K562 (cell line): ENCODE measurements at regions not wholly inside any gene's neighbourhood (a gene's known extent, or its start where the extent isn't known, plus 50 kb on each side); places are given as distances from the start of the nearest gene placed in this dataset.
A peak's percentile ranks its signal among the peaks of the same experiment; 100 is the strongest.
"Not testable (repeated sequence)": the region's sequence is repeated elsewhere in the genome, so short reads cannot be mapped to it uniquely, and the experiment has no call there.

Source experiments
- ATAC-seq: fragments of 200-7000 bp; cut with Tn5 transposase; 3 replicates; pipeline ENCODE4 v1.9.1; 2020; ENCODE audit warnings: moderate library complexity
- BruUV-seq: library from RNA; stranded (reverse); fragments of 400-500 nt; replicated peaks from 2 replicates; lab custom pipeline; 2021; lab: Mats Ljungman, UMichigan
- CTCF ChIA-PET: fragments of 300-600 bp; formaldehyde crosslinking; extraction: SDS; loops from one replicate; lab custom pipeline; 2021; ENCODE audit warnings: low intra/inter-chr PET ratio; lab: Yijun Ruan, JAX
- POLR2A ChIA-PET: fragments of 300-600, 350-650 bp; sonication (Branson Sonifier 250); formaldehyde crosslinking; extraction: SDS; loops from one replicate; lab custom pipeline; 2021; ENCODE audit warnings: antibody characterized with exemption, inconsistent platforms; lab: Yijun Ruan, JAX
- DNase-seq, 4 experiments: peaks; one replicate each; pipeline versions ENCODE4 v3.0.0 to v3.0.0-alpha.2; 2011 to 2018; ENCODE audit warnings: low spot score in 3 of 4, mixed read lengths in 3 of 4; ENCODE audit errors: extremely low read depth in 1 of 4
- FAIRE-seq: peaks from 2 replicates; lab custom pipeline; 2011; peaks lifted over from hg19 to GRCh38; lab: Jason Lieb, UNC
- H2AFZ ChIP-seq: 2 replicates; pipeline ENCODE4 v1.6.0; 2011; ENCODE audit warnings: low read depth, low read length, control low read depth, inconsistent platforms
- H3K27ac ChIP-seq: fragments of 200-600 bp; 3 replicates; pipeline ENCODE4 v1.8.0; 2011; ENCODE audit warnings: low read depth, mild to moderate bottlenecking, control low read depth, inconsistent platforms, low read length, moderate library complexity, mixed read lengths; ENCODE audit errors: extremely low read depth
- H3K27me3 ChIP-seq, 2 experiments: fragments of 300-600 bp in 1 of 2; 2 replicates in 1 of 2; 3 replicates in 1 of 2; pipeline versions ENCODE4 v1.6.0 to v1.8.0; 2011; ENCODE audit warnings: inconsistent platforms in 2 of 2, low read length in 2 of 2, mild to moderate bottlenecking in 1 of 2, mixed read lengths in 1 of 2, moderate library complexity in 1 of 2; ENCODE audit not compliant: control insufficient read depth in 2 of 2, insufficient read depth in 2 of 2
- H3K36me3 ChIP-seq: fragments of 300-600 bp; 3 replicates; pipeline ENCODE4 v1.8.0; 2011; ENCODE audit warnings: mild to moderate bottlenecking, low read length, inconsistent platforms; ENCODE audit not compliant: control insufficient read depth, insufficient read depth
- H3K4me1 ChIP-seq, 2 experiments: fragments of 200-600 bp in 1 of 2; replicated peaks in 1 of 2; 2 replicates in 1 of 2; 3 replicates in 1 of 2; pipeline versions ENCODE4 v1.5.1 to v1.8.0; 2011; ENCODE audit warnings: inconsistent platforms in 2 of 2, low read length in 2 of 2, mild to moderate bottlenecking in 1 of 2, mixed read lengths in 1 of 2, moderate library complexity in 1 of 2; ENCODE audit not compliant: control insufficient read depth in 2 of 2, insufficient read depth in 2 of 2
- H3K4me2 ChIP-seq: 2 replicates; pipeline ENCODE4 v1.6.1; 2011; ENCODE audit warnings: low read length, control low read depth, inconsistent platforms, mixed read lengths; ENCODE audit not compliant: insufficient read depth
- H3K4me3 ChIP-seq: fragments of 200-600 bp; sonication (generic), shearing (Covaris generic); 2 replicates; pipeline ENCODE4 v1.5.1; 2016; ENCODE audit warnings: control low read depth, inconsistent platforms
- H3K79me2 ChIP-seq: fragments of 200-600 bp; 3 replicates; pipeline ENCODE4 v1.8.0; 2011; ENCODE audit warnings: low read length, inconsistent platforms; ENCODE audit not compliant: control insufficient read depth, insufficient read depth
- H3K9ac ChIP-seq, 2 experiments: 2 replicates each; pipeline versions ENCODE4 v1.6.0 to v1.6.1; 2011; ENCODE audit warnings: low read depth in 2 of 2, low read length in 2 of 2, control low read depth in 1 of 2, inconsistent platforms in 1 of 2, mild to moderate bottlenecking in 1 of 2, mixed read lengths in 1 of 2; ENCODE audit not compliant: insufficient read depth in 1 of 2
- H3K9me1 ChIP-seq: one replicate; pipeline ENCODE4 v1.6.0; 2011; ENCODE audit warnings: inconsistent platforms, mild to moderate bottlenecking, low read length, moderate library complexity; ENCODE audit not compliant: control insufficient read depth, insufficient read depth
- H3K9me3 ChIP-seq: replicated peaks from 2 replicates; pipeline ENCODE4 v1.5.1; 2011; ENCODE audit warnings: low read depth, low read length, inconsistent platforms; ENCODE audit not compliant: control insufficient read depth, insufficient read depth
- H4K20me1 ChIP-seq: replicated peaks from 2 replicates; pipeline ENCODE4 v1.6.1; 2011; ENCODE audit warnings: low read length, inconsistent platforms, mixed read lengths; ENCODE audit not compliant: control insufficient read depth, insufficient read depth
- FOXA1 ChIP-seq: fragments of 450-650 bp; IDR thresholded peaks from 2 replicates; pipeline ENCODE4 v1.6.1; 2016; ENCODE audit warnings: mild to moderate bottlenecking, borderline replicate concordance
- GATAD2B ChIP-seq: fragments of 450-650 bp; IDR thresholded peaks from 2 replicates; pipeline ENCODE4 v1.6.1; 2017; ENCODE audit warnings: mild to moderate bottlenecking, borderline replicate concordance
- HIVEP1 ChIP-seq: fragments of 250-450 bp; sonication (Bioruptor Pico); IDR thresholded peaks from 2 replicates; pipeline ENCODE4 v1.4.0; 2020; ENCODE audit warnings: mild to moderate bottlenecking
- HNRNPLL ChIP-seq: fragments of 200-400 bp; formaldehyde crosslinking; IDR thresholded peaks from 2 replicates; pipeline ENCODE4 v1.6.1; 2017; ENCODE audit warnings: low read length, low read depth, mild to moderate bottlenecking; ENCODE audit not compliant: poor library complexity, severe bottlenecking
- MTA3 ChIP-seq: fragments of 450-650 bp; formaldehyde crosslinking; IDR thresholded peaks from 2 replicates; pipeline ENCODE4 v1.6.1; 2017; ENCODE audit warnings: mild to moderate bottlenecking, borderline replicate concordance
- PHF8 ChIP-seq: fragments of 200-600 bp; sonication (generic); IDR thresholded peaks from 2 replicates; pipeline ENCODE4 v1.6.1; 2012; ENCODE audit warnings: mixed run types, mild to moderate bottlenecking, inconsistent platforms, low read length, moderate library complexity, borderline replicate concordance
- PHTF2 ChIP-seq: fragments of 250-450 bp; sonication (Bioruptor Pico); IDR thresholded peaks from 2 replicates; pipeline ENCODE4 v1.5.0; 2021; ENCODE audit warnings: mild to moderate bottlenecking
- POLR2B ChIP-seq: fragments of 450-650 bp; IDR thresholded peaks from 2 replicates; pipeline ENCODE4 v1.6.1; 2018; ENCODE audit warnings: low read depth; ENCODE audit not compliant: partially characterized antibody
- RAD51 ChIP-seq: fragments of 450-650 bp; IDR thresholded peaks from 2 replicates; pipeline ENCODE4 v1.7.1; 2016; ENCODE audit warnings: low read depth, mild to moderate bottlenecking, borderline replicate concordance
- USF1 ChIP-seq: sonication (generic); formaldehyde crosslinking; IDR thresholded peaks from 2 replicates; pipeline ENCODE4 v1.9.0; 2022; ENCODE audit warnings: mild to moderate bottlenecking, missing genetic modification reagents
- WGBS: fragments of 100-300 bp; shearing (Covaris generic); methylation state at CpG from one replicate; pipeline ENCODE4 v1.1.6; 2016; ENCODE audit warnings: low coverage, mixed read lengths; ENCODE audit not compliant: insufficient coverage; ENCODE audit errors: missing lambda C conversion rate; 5-methylcytosine and 5-hydroxymethylcytosine counted together
- in situ Hi-C: fragments of 300-500 bp; cut with MboI; formaldehyde crosslinking; loops from 4 replicates; pipeline ENCODE4 v1.15.0; 2018; ENCODE audit warnings: inconsistent platforms, mixed read lengths
- intact Hi-C: fragments of 100-400 bp; cut with micrococcal nuclease; formaldehyde crosslinking; loops from 2 replicates; pipeline ENCODE4 v1.14.2; 2022
- TF ChIP-seq, protein P1 (sequence below): sonication (generic); formaldehyde crosslinking; IDR thresholded peaks from 2 replicates; pipeline ENCODE4 v1.5.0; 2020; ENCODE audit warnings: missing genetic modification reagents

- Histone ChIP-seq H3K27me3 (peaks cover 3 to 19% of the 10 kb centered on the region in 2 experiments; a peak in 3 of 5 replicates), H3K9ac (no peak overlapping the region), H2AFZ (no peak overlapping the region), H4K20me1 (no peaks in the 10 kb centered on the region), H3K9me3 (no peaks in the 10 kb centered on the region), H3K4me2 (no peak overlapping the region), H3K9me1 (no peaks in the 10 kb centered on the region), H3K79me2 (no peaks in the 10 kb centered on the region), H3K4me3 (no peak overlapping the region), H3K36me3 (no peaks in the 10 kb centered on the region), H3K4me1 (no peaks in the 10 kb centered on the region), H3K27ac (no peak overlapping the region)
- ATAC-seq (no peak), FAIRE-seq (no peak), DNase-seq (no peak)
- CTCF ChIA-PET, result no interaction called here
- 2% methylated on average over 10 of the region's 25 CpGs for WGBS
- intact Hi-C loops (no loop called here), in situ Hi-C loops (no loop called here)
- no TSS peak for BruUV-seq
- POLR2A ChIA-PET, result no interaction called here
- TF ChIP-seq RAD51 (peak; percentile 70), PHF8 (no peak), GATAD2B (no peak), MTA3 (no peak), POLR2B (no peak), HNRNPLL (no peak), PHTF2 (CRISPR knock-in tag) (no peak), FOXA1 (no peak), USF1 (CRISPR knock-in tag) (peak; percentile 69), HIVEP1 (CRISPR knock-in tag) (no peak)
- TF ChIP-seq, protein P1, sequence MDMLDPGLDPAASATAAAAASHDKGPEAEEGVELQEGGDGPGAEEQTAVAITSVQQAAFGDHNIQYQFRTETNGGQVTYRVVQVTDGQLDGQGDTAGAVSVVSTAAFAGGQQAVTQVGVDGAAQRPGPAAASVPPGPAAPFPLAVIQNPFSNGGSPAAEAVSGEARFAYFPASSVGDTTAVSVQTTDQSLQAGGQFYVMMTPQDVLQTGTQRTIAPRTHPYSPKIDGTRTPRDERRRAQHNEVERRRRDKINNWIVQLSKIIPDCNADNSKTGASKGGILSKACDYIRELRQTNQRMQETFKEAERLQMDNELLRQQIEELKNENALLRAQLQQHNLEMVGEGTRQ, result peak; percentile 74
Measured at GRCh38 chr13:112175162-112176075, 108.5 kb downstream of the SOX1 start.

GRCh38 chr13:112176141-112177119, 109.5 kb downstream of the SOX1 start:
- H3K27me3 ChIP-seq, result peaks cover 3 to 17% of the 10 kb centered on the region in 2 experiments; a peak in 3 of 5 replicates
- 1% methylated on average over 17 of the region's 34 CpGs for WGBS
- H3K9me1 ChIP-seq, H3K9me3 ChIP-seq, intact Hi-C loops, H3K4me2 ChIP-seq, H3K27ac ChIP-seq, H2AFZ ChIP-seq, DNase-seq, H3K79me2 ChIP-seq, POLR2A ChIA-PET, H3K4me3 ChIP-seq, ATAC-seq, H3K9ac ChIP-seq, H3K36me3 ChIP-seq, BruUV-seq, H4K20me1 ChIP-seq, in situ Hi-C loops, FAIRE-seq, H3K4me1 ChIP-seq: not testable (repeated sequence)
- CTCF ChIA-PET, result interaction anchor here (0.6 kb wide), 1 partner anchor 1453 kb away, joined by 4 read pairs; no protein-coding TSS in a partner anchor
